ENCODE measurements at regions not wholly inside any gene's neighbourhood (a gene's known extent, or its start where the extent isn't known, plus 50 kb on each side); places are given as distances from the start of the nearest gene placed in this dataset.
A peak's percentile ranks its signal among the peaks of the same experiment; 100 is the strongest.
"Not testable (repeated sequence)": the region's sequence is repeated elsewhere in the genome, so short reads cannot be mapped to it uniquely, and the experiment has no call there.

GRCh38 chr20:11172881-11173280, 499.1 kb upstream of the JAG1 start:
- DNase-seq (ENCODE audit: low read depth in 3 of 3) = no peak

- no peak for DNase-seq (ENCODE audit: low read depth in 3 of 3)
These were observed 500.1 kb upstream of the JAG1 start for GRCh38 chr20:11173916-11174315.

GRCh38 chr20:11174861-11175260, 501.1 kb upstream of the JAG1 start:
- DNase-seq (ENCODE audit: low read depth in 3 of 3) = no peak

- no peak for DNase-seq (ENCODE audit: low read depth in 3 of 3)
These were observed 502.6 kb upstream of the JAG1 start for GRCh38 chr20:11176431-11176830.

GRCh38 chr20:11178946-11179654, 505.3 kb upstream of the JAG1 start:
- no peak for DNase-seq (ENCODE audit: low read depth in 3 of 3)

GRCh38 chr20:11180186-11180585, 506.4 kb upstream of the JAG1 start:
- DNase-seq (ENCODE audit: low read depth in 3 of 3) = no peak

GRCh38 chr20:11181129-11181528, 507.3 kb upstream of the JAG1 start:
- DNase-seq (ENCODE audit: low read depth in 3 of 3) = not testable (repeated sequence)

- DNase-seq (ENCODE audit: low read depth in 3 of 3) = no peak
These were observed 508.2 kb upstream of the JAG1 start for GRCh38 chr20:11181966-11182365.

GRCh38 chr20:11182720-11183119, 508.9 kb upstream of the JAG1 start:
- no peak for DNase-seq (ENCODE audit: low read depth in 3 of 3)

- DNase-seq (ENCODE audit: low read depth in 3 of 3) = no peak
These were observed 512.7 kb upstream of the JAG1 start for GRCh38 chr20:11186301-11187008.

- no peak for DNase-seq (ENCODE audit: low read depth in 3 of 3)
These were observed 515.2 kb upstream of the JAG1 start for GRCh38 chr20:11188843-11189603.

GRCh38 chr20:11190741-11191140, 516.9 kb upstream of the JAG1 start:
- no peak for DNase-seq (ENCODE audit: low read depth in 3 of 3)

GRCh38 chr20:11192106-11192505, 518.3 kb upstream of the JAG1 start:
- DNase-seq (ENCODE audit: low read depth in 3 of 3) = no peak

- no peak for DNase-seq (ENCODE audit: low read depth in 3 of 3)
These were observed 519.4 kb upstream of the JAG1 start for GRCh38 chr20:11193241-11193640.

- no peak for DNase-seq (ENCODE audit: low read depth in 3 of 3)
These were observed 521.4 kb upstream of the JAG1 start for GRCh38 chr20:11195169-11195568.

- DNase-seq (ENCODE audit: low read depth in 3 of 3) = no peak
These were observed 522.2 kb upstream of the JAG1 start for GRCh38 chr20:11195899-11196558.

GRCh38 chr20:11197851-11198250, 524.1 kb upstream of the JAG1 start:
- DNase-seq (ENCODE audit: low read depth in 3 of 3) = no peak

GRCh38 chr20:11200423-11200822, 526.6 kb upstream of the JAG1 start:
- DNase-seq (ENCODE audit: low read depth in 3 of 3) = no peak

- DNase-seq (ENCODE audit: low read depth in 3 of 3) = peak in 1 of 3 experiments; percentile 2
These were observed 531.3 kb upstream of the JAG1 start for GRCh38 chr20:11204926-11205768.

- no peak for DNase-seq (ENCODE audit: low read depth in 3 of 3)
These were observed 532.1 kb upstream of the JAG1 start for GRCh38 chr20:11205769-11206362.

Measured in stimulated activated CD4-positive, alpha-beta T cell treated with anti-CD3 and anti-CD28 coated beads, TNF-alpha, amount 100 ng/mL, for 24 hours (primary cell).